Ovary (tissue), 3 donors: ENCODE measurements at regions not wholly inside any gene's neighbourhood (a gene's known extent, or its start where the extent isn't known, plus 50 kb on each side); places are given as distances from the start of the nearest gene placed in this dataset.

Source experiments
- CTCF ChIP-seq, 3 donors: fragments of 450-650 bp in 2 of 3; fragments of 200-600 bp in 1 of 3; IDR thresholded peaks; one replicate each; pipeline versions ENCODE4 v1.5.1 to v1.8.0; 2016 to 2022; ENCODE audit warnings: antibody characterized with exemption in 3 of 3, mild to moderate bottlenecking in 1 of 3
- POLR2A ChIP-seq: fragments of 450-650 bp; IDR thresholded peaks from one replicate; pipeline ENCODE4 v1.6.1; 2017; ENCODE audit warnings: antibody characterized with exemption, mild to moderate bottlenecking, moderate library complexity
- donor health status: DM: no; HTN: no; CAD: no.

- TF ChIP-seq CTCF (IDR thresholded peaks at IDR 0.05) (no peak), POLR2A (no peak)
Measured at GRCh38 chr2:187847245-187848208, 293.3 kb upstream of the TFPI start.
